GM18907 (cell line): ENCODE measurements at regions not wholly inside any gene's neighbourhood (a gene's known extent, or its start where the extent isn't known, plus 50 kb on each side); places are given as distances from the start of the nearest gene placed in this dataset.
A peak's percentile ranks its signal among the peaks of the same experiment; 100 is the strongest.

ENCODE experiments used
- ATAC-seq: cut with Tn5 transposase; IDR thresholded peaks from one replicate; pipeline ENCODE4 v1.9.1; 2021; ENCODE audit warnings: mild to moderate bottlenecking, moderate library complexity; ENCODE audit not compliant: unreplicated experiment

GRCh38 chr2:133927894-133928293 lies 326.0 kb upstream of the MGAT5 start:
- no peak for ATAC-seq

GRCh38 chr2:133936096-133936495 lies 317.8 kb upstream of the MGAT5 start:
- no peak for ATAC-seq

DNA sequence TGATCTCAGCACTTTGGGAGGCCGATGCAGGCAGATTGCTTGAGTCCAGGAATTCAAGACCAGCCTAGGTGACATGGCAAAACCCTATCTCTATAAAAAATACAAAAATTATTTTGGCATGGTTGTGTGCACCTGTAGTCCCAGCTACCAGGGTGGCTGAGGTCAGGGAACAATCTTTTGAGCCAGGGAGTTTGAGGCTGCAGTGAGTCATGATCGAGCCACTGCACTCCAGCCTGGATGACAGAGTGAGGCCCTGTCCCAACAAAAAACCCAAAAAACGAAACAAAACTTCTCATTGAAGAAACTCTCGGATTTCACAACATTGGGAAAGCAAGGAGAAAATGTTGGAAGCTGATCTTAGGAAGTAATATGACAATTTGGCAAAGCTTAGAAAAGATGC lies 317.3 kb upstream of the MGAT5 start:
- ATAC-seq: no peak

DNA sequence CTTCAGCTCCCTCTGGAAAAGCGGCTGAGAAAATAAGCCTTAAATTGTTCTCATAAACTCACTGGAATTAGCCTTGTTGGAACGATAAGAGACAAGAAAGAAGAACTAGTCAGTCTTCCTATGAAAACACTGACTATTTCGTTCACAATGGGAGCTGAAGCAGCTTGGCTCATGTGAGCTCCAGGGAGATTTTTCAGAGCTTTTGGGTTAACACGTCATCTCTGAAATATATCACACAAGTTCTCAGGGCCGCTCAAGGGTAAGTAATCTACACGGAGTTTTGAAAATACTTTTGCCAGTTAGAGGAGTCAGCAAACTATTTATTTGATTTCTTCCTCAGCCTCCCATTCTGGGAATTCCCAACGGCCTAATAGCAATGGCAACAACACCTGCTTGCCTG lies 316.2 kb upstream of the MGAT5 start:
- ATAC-seq: no peak

GRCh38 chr2:133940134-133940533 lies 313.7 kb upstream of the MGAT5 start:
- ATAC-seq: no peak

- no peak for ATAC-seq
Measured at GRCh38 chr2:133941666-133942065, 312.2 kb upstream of the MGAT5 start.

- no peak for ATAC-seq
Measured at GRCh38 chr2:133942398-133942797, 311.5 kb upstream of the MGAT5 start.

GRCh38 chr2:133943108-133943507 lies 310.8 kb upstream of the MGAT5 start:
- no peak for ATAC-seq

DNA sequence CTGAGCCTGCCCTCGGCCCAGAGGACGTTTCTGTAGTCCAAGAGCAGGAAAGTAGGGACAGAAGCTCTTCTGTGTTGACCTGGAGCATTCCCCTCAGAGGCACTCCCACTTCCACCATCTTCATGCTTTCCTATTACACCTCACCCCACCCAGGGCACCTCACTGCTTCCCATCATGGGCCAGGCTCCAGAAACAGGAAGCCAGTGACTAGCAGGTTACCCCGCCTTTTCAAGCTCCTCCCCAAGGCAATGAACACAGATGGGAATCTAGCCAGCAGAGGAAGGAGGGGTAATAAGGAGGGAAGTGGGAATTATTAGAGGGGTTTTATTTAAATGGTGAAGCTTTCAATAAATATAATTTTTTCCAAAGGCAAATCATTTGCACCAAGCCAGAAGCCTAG lies 308.8 kb upstream of the MGAT5 start:
- no peak for ATAC-seq

- ATAC-seq: no peak
Measured at GRCh38 chr2:133947057-133947456, 306.8 kb upstream of the MGAT5 start.

GRCh38 chr2:133948610-133949290 lies 305.1 kb upstream of the MGAT5 start:
- ATAC-seq: no peak

- ATAC-seq: no peak
Measured at GRCh38 chr2:133949595-133949994, 304.3 kb upstream of the MGAT5 start.

- ATAC-seq: no peak
Measured at GRCh38 chr2:133951209-133951608, 302.7 kb upstream of the MGAT5 start.

DNA sequence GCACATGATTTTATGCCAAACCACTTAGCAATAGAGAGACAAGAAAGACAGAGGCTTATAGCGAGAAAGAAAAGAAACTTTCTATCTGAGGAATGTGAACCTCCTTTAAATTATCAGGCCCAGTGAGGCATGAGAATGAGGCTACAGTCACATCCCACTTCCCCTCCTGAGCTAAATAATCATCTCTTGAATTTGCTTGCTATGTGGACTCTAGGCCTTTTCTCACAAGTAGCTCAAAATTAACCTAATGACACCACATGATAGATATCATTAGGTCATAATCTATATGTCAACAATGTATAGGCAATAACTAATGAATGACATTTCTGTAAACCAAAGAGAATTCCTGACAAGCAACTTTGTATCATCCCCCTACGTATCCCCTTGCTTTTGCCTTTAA lies 301.5 kb upstream of the MGAT5 start:
- peak; percentile 37 for ATAC-seq

DNA sequence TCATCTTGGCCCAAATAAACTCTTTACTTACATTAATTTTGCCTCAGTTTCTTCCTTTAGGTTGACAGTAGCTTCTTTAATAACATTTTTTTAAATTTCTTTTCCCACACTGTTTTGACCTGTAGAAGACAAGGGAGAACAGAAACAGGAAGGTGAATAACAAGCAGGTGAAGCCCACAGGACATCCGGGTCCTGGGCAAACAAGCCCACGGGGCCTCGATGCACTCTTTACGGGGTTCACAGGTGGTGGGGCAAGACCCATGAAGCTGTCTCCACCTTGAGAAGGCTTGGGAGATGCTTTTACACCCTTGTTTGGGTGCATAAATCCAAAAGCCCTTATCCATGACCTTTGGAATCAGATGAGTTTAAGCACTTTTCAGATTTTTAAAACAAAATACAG lies 301.0 kb upstream of the MGAT5 start:
- ATAC-seq: peak; percentile 33

DNA sequence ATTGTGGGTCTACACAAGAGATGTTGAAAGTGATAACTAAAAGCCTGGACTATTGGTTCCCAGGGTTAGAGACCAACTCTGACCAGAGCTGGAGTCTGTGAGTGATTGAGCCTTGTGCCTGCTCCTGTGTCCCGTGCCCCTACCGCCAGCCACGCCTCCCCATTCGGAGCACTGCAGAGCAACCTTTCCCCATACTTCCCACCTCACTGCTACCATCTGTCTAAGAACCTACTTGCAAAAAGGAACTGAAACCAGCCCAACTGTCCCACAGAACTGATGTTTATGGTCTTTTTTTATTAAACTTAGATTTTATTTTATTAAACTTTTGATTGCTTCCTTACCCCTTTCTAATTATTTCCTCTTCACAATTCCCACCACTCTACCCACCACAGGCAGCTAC lies 300.3 kb upstream of the MGAT5 start:
- ATAC-seq: peak; percentile 84

GRCh38 chr2:133954636-133955035 lies 299.2 kb upstream of the MGAT5 start:
- ATAC-seq: no peak

- ATAC-seq: no peak
Measured at GRCh38 chr2:133955169-133955568, 298.7 kb upstream of the MGAT5 start.

- ATAC-seq: no peak
Measured at GRCh38 chr2:133956434-133956935, 297.4 kb upstream of the MGAT5 start.

DNA sequence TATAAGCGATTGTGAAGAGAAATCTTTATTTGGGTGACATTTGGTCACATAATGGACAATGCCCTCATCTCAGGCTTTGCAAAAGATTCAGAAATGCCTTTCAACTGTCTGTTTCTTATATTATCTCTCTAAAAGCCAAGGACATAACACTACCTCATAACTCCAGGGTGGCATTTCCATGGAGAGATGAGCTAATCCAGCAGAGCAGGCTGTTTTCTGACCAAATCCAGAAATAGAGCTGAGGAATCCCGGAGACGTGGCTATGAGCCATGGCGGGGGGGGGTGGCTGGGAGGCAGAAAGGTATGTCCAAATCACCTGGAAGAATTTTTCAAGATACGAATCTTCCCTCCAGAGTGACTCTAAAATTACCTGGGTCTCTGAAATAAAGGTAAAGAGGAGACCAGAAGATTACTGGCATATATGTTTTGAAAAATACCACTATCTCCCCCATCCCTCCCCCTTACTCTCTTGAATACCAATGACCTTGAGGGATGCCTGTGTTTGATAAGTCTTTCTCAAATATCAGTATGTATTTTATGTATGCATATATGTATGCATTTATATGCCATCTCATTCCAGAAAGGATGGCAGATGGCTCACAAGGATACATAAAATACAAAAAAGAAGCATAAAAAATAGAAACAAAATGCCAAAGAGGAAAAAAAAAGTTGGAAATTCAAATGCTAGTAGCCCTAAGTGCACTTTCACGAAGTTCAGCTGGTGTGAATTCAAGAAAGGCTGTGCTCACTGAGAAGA lies 296.0 kb upstream of the MGAT5 start:
- ATAC-seq: no peak

GRCh38 chr2:133959066-133959465 lies 294.8 kb upstream of the MGAT5 start:
- ATAC-seq: no peak

- no peak for ATAC-seq
Measured at GRCh38 chr2:133966720-133967304, 287.1 kb upstream of the MGAT5 start.
